SK-N-SH treated with all-trans-retinoic acid at 6 μM for 48 hours (cell line): ENCODE measurements at regions not wholly inside any gene's neighbourhood (a gene's known extent, or its start where the extent isn't known, plus 50 kb on each side); places are given as distances from the start of the nearest gene placed in this dataset.
A peak's percentile ranks its signal among the peaks of the same experiment; 100 is the strongest.

ENCODE experiments used
- ATAC-seq: fragments of 200-7000 bp; cut with Tn5 transposase; 3 replicates; pipeline ENCODE4 v1.9.1; 2020; ENCODE audit warnings: mild to moderate bottlenecking, moderate library complexity
- BACH2 ChIP-seq: fragments of 250-450 bp; sonication (Bioruptor Pico); IDR thresholded peaks from 2 replicates; pipeline ENCODE4 v1.9.0; 2021; ENCODE audit warnings: mild to moderate bottlenecking, borderline replicate concordance
- CREB5 ChIP-seq: fragments of 250-450 bp; sonication (Bioruptor Pico); IDR thresholded peaks from 2 replicates; pipeline ENCODE4 v1.5.1; 2020; ENCODE audit warnings: low read depth, mild to moderate bottlenecking, moderate library complexity
- CSDC2 ChIP-seq: fragments of 250-450 bp; sonication (Bioruptor Pico); IDR thresholded peaks from 2 replicates; pipeline ENCODE4 v1.5.0; 2020; ENCODE audit warnings: mild to moderate bottlenecking, moderate library complexity
- CSRNP3 ChIP-seq: fragments of 250-450 bp; sonication (Bioruptor Pico); IDR thresholded peaks from 2 replicates; pipeline ENCODE4 v1.5.1; 2021; ENCODE audit warnings: mild to moderate bottlenecking, moderate library complexity
- ESRRG ChIP-seq: fragments of 250-450 bp; sonication (Bioruptor Pico); IDR thresholded peaks from 2 replicates; pipeline ENCODE4 v1.6.1; 2021; ENCODE audit warnings: mild to moderate bottlenecking
- GLIS3 ChIP-seq: fragments of 250-450 bp; sonication (Bioruptor Pico); IDR thresholded peaks from 2 replicates; pipeline ENCODE4 v1.5.0; 2020; ENCODE audit warnings: mild to moderate bottlenecking, moderate library complexity
- ISL1 ChIP-seq: fragments of 250-450 bp; sonication (Bioruptor Pico); IDR thresholded peaks from 2 replicates; pipeline ENCODE4 v2.1.2; 2022; ENCODE audit warnings: mild to moderate bottlenecking, moderate library complexity
- OSR1 ChIP-seq: fragments of 250-450 bp; sonication (Bioruptor Pico); IDR thresholded peaks from 2 replicates; pipeline ENCODE4 v1.8.0; 2022; ENCODE audit warnings: moderate library complexity, mild to moderate bottlenecking, inconsistent platforms
- PATZ1 ChIP-seq: fragments of 250-450 bp; sonication (Bioruptor Pico); IDR thresholded peaks from 2 replicates; pipeline ENCODE4 v1.8.0; 2020; ENCODE audit warnings: mild to moderate bottlenecking, moderate library complexity, borderline replicate concordance
- POU6F1 ChIP-seq: fragments of 250-450 bp; sonication (Bioruptor Pico); IDR thresholded peaks from 2 replicates; pipeline ENCODE4 v1.8.0; 2021; ENCODE audit warnings: low read depth, mild to moderate bottlenecking, moderate library complexity, borderline replicate concordance
- PPARA ChIP-seq: fragments of 250-450 bp; sonication (Bioruptor Pico); IDR thresholded peaks from 2 replicates; pipeline ENCODE4 v1.5.0; 2020; ENCODE audit warnings: mild to moderate bottlenecking, borderline replicate concordance
- SNAI2 ChIP-seq: fragments of 250-450 bp; sonication (Bioruptor Pico); IDR thresholded peaks from 2 replicates; pipeline ENCODE4 v1.5.0; 2020; ENCODE audit warnings: mild to moderate bottlenecking, moderate library complexity
- TCF4 ChIP-seq: fragments of 250-450 bp; sonication (Bioruptor Pico); IDR thresholded peaks from 2 replicates; pipeline ENCODE4 v1.8.0; 2021; ENCODE audit warnings: mild to moderate bottlenecking, moderate library complexity, borderline replicate concordance
- TOX ChIP-seq: fragments of 250-450 bp; sonication (Bioruptor Pico); IDR thresholded peaks from 2 replicates; pipeline ENCODE4 v1.8.0; 2021; ENCODE audit warnings: mild to moderate bottlenecking, moderate library complexity, borderline replicate concordance
- TSHZ2 ChIP-seq: fragments of 250-450 bp; sonication (Bioruptor Pico); IDR thresholded peaks from 2 replicates; pipeline ENCODE4 v1.5.0; 2020; ENCODE audit warnings: mild to moderate bottlenecking, moderate library complexity
- ZC3H10 ChIP-seq: fragments of 250-450 bp; sonication (Bioruptor Pico); IDR thresholded peaks from 2 replicates; pipeline ENCODE4 v1.5.1; 2021; ENCODE audit warnings: mild to moderate bottlenecking, moderate library complexity
- ZFP3 ChIP-seq: fragments of 250-450 bp; sonication (Bioruptor Pico); IDR thresholded peaks from 2 replicates; pipeline ENCODE4 v1.5.0; 2020; ENCODE audit warnings: mild to moderate bottlenecking, moderate library complexity
- ZNF565 ChIP-seq: fragments of 450-650 bp; formaldehyde crosslinking; conservative IDR thresholded peaks from 2 replicates; pipeline ENCODE4 v1.5.0; 2020; ENCODE audit warnings: low read depth, mild to moderate bottlenecking, moderate library complexity
- ZNF70 ChIP-seq: fragments of 450-650 bp; formaldehyde crosslinking; IDR thresholded peaks from 2 replicates; pipeline ENCODE4 v1.5.0; 2020; ENCODE audit warnings: mild to moderate bottlenecking, moderate library complexity
- ZNF8 ChIP-seq: fragments of 450-650 bp; formaldehyde crosslinking; IDR thresholded peaks from 2 replicates; pipeline ENCODE4 v1.5.0; 2020; ENCODE audit warnings: mild to moderate bottlenecking, moderate library complexity

GRCh38 chr4:160235771-160236170 lies 1132.9 kb downstream of the RAPGEF2 start:
- TF ChIP-seq ESRRG (CRISPR knock-in tag) (no peak), PPARA (CRISPR knock-in tag) (no peak), CSDC2 (CRISPR knock-in tag) (no peak), ZFP3 (CRISPR knock-in tag) (no peak), ZNF565 (CRISPR knock-in tag) (no peak), TCF4 (CRISPR knock-in tag) (no peak), ISL1 (no peak), ZC3H10 (no peak), ZNF8 (CRISPR knock-in tag) (no peak), TSHZ2 (CRISPR knock-in tag) (no peak), BACH2 (no peak), PATZ1 (CRISPR knock-in tag) (no peak), TOX (CRISPR knock-in tag) (no peak), CREB5 (CRISPR knock-in tag) (no peak), SNAI2 (CRISPR knock-in tag) (no peak), ZNF70 (no peak)
- ATAC-seq: no peak

- no peak for ATAC-seq
- TF ChIP-seq BACH2 (peak; percentile 20; the same call in 1 of the 2 replicates), ZNF8 (CRISPR knock-in tag) (no peak)
Observed at GRCh38 chr4:160238790-160239189, 1135.9 kb downstream of the RAPGEF2 start.

GRCh38 chr4:160247091-160247656 lies 1144.3 kb downstream of the RAPGEF2 start:
- TF ChIP-seq CREB5 (CRISPR knock-in tag): no peak
- no peak for TF ChIP-seq GLIS3 (CRISPR knock-in tag)
- no peak for TF ChIP-seq POU6F1 (CRISPR knock-in tag)
- TF ChIP-seq ISL1: no peak
- TF ChIP-seq ZC3H10: no peak
- TF ChIP-seq ZNF8 (CRISPR knock-in tag): no peak
- no peak for TF ChIP-seq TSHZ2 (CRISPR knock-in tag)
- TF ChIP-seq CSRNP3: no peak
- TF ChIP-seq OSR1: no peak
- no peak for ATAC-seq
